Glutamatergic neuron (in vitro differentiated cells): ENCODE measurements at regions not wholly inside any gene's neighbourhood (a gene's known extent, or its start where the extent isn't known, plus 50 kb on each side); places are given as distances from the start of the nearest gene placed in this dataset.

ENCODE experiments used
- DNase-seq: peaks from one replicate; pipeline ENCODE4 v3.0.0; 2022
- H3K27ac Mint-ChIP-seq: one replicate; pipeline ENCODE4 v1.8.0; 2020; ENCODE audit warnings: mild to moderate bottlenecking, mixed read lengths, inconsistent platforms; ENCODE audit not compliant: unreplicated experiment
- H3K27me3 Mint-ChIP-seq: one replicate; pipeline ENCODE4 v1.8.0; 2020; ENCODE audit warnings: mild to moderate bottlenecking, moderate library complexity, mixed read lengths, inconsistent platforms; ENCODE audit not compliant: unreplicated experiment
- H3K36me3 Mint-ChIP-seq: one replicate; pipeline ENCODE4 v1.8.0; 2020; ENCODE audit warnings: mild to moderate bottlenecking, mixed read lengths, inconsistent platforms; ENCODE audit not compliant: unreplicated experiment
- H3K4me1 Mint-ChIP-seq: one replicate; pipeline ENCODE4 v1.8.0; 2020; ENCODE audit warnings: mild to moderate bottlenecking, low read depth, mixed read lengths, inconsistent platforms; ENCODE audit not compliant: unreplicated experiment
- H3K4me3 Mint-ChIP-seq: one replicate; pipeline ENCODE4 v1.8.0; 2020; ENCODE audit warnings: mild to moderate bottlenecking, mixed read lengths, inconsistent platforms; ENCODE audit not compliant: unreplicated experiment
- H3K9me3 Mint-ChIP-seq: one replicate; pipeline ENCODE4 v1.8.0; 2020; ENCODE audit warnings: mild to moderate bottlenecking, moderate library complexity, mixed read lengths, inconsistent platforms; ENCODE audit not compliant: unreplicated experiment
- TF ChIP-seq, protein P1 (sequence below): fragments of 200-600 bp; sonication (generic); IDR thresholded peaks from one replicate; pipeline ENCODE4 v1.5.0; 2021; ENCODE audit not compliant: partially characterized antibody, unreplicated experiment

DNA sequence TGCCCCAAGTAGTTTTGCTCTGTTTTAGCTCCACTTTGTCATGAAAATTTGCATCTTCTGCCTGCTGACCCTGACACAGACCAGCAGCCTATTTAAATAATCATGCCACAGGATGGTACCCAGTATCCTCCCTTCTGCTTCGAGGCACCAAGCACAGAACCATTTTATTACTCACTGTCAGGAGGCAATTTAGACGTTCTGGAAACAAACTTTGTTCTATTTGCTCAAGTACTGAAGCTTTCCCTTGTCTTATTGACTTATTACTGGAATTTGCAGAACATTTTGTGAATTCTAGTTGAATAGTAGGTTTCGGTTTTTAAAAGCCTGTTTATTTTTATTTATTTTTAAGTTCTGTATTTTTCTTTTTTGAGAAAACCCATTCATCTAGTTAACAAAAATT, 279.6 kb upstream of the GADL1 start:
- TF ChIP-seq, protein P1, sequence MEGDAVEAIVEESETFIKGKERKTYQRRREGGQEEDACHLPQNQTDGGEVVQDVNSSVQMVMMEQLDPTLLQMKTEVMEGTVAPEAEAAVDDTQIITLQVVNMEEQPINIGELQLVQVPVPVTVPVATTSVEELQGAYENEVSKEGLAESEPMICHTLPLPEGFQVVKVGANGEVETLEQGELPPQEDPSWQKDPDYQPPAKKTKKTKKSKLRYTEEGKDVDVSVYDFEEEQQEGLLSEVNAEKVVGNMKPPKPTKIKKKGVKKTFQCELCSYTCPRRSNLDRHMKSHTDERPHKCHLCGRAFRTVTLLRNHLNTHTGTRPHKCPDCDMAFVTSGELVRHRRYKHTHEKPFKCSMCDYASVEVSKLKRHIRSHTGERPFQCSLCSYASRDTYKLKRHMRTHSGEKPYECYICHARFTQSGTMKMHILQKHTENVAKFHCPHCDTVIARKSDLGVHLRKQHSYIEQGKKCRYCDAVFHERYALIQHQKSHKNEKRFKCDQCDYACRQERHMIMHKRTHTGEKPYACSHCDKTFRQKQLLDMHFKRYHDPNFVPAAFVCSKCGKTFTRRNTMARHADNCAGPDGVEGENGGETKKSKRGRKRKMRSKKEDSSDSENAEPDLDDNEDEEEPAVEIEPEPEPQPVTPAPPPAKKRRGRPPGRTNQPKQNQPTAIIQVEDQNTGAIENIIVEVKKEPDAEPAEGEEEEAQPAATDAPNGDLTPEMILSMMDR: no peak
- H3K4me1 Mint-ChIP-seq: no peaks in the 10 kb centered on the region
- no peak for DNase-seq
- H3K27ac Mint-ChIP-seq: no peak overlapping the region
- H3K27me3 Mint-ChIP-seq: no peaks in the 10 kb centered on the region
- H3K36me3 Mint-ChIP-seq: no peaks in the 10 kb centered on the region
- no peaks in the 10 kb centered on the region for H3K9me3 Mint-ChIP-seq
- no peak overlapping the region for H3K4me3 Mint-ChIP-seq

DNA sequence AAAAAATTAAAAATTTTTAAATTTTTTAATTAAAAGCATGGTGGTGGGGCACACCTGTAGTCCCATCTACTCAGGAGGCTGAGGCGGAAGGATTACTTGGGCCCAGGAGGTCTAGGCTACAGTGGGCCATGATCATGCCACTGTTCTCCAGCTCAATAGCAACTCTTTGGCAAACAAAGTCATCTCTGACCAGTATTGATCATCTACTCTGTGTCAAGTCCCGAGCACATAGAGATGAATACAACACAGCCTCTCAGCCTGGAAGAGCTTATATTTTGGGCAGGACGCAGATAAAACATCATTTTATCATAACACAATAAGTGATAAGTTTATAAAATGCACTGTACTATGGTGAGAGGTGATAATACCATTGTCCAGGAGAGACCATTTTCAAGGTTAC, 281.6 kb upstream of the GADL1 start:
- H3K4me3 Mint-ChIP-seq: no peak overlapping the region
- H3K9me3 Mint-ChIP-seq: no peaks in the 10 kb centered on the region
- TF ChIP-seq, protein P1: no peak
- DNase-seq: no peak
- no peaks in the 10 kb centered on the region for H3K4me1 Mint-ChIP-seq
- H3K36me3 Mint-ChIP-seq: no peaks in the 10 kb centered on the region
- H3K27me3 Mint-ChIP-seq: no peaks in the 10 kb centered on the region
- no peak overlapping the region for H3K27ac Mint-ChIP-seq

DNA sequence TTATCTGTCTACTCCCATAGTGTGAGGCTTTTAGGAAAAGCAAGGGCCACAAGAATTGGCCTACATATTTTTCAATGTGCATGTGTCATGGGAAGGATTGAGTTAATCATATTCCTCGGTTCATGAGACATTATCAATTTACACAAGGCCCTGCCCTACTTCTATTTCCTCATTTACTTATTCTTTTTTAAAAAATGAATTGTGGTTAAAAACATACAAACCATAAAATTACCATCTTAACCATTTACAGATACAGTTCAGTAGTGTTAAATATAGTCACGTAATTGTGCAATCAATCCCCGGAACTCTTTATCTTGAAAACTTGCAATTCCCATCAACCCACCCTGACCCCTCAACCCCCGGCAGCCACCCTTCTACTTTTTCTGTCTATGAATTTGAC, 284.0 kb upstream of the GADL1 start:
- no peak for DNase-seq
- Mint-ChIP-seq H3K9me3 (no peaks in the 10 kb centered on the region), H3K27ac (no peak overlapping the region), H3K27me3 (no peaks in the 10 kb centered on the region), H3K36me3 (no peaks in the 10 kb centered on the region), H3K4me3 (no peak overlapping the region), H3K4me1 (no peaks in the 10 kb centered on the region)
- TF ChIP-seq, protein P1: no peak

DNA sequence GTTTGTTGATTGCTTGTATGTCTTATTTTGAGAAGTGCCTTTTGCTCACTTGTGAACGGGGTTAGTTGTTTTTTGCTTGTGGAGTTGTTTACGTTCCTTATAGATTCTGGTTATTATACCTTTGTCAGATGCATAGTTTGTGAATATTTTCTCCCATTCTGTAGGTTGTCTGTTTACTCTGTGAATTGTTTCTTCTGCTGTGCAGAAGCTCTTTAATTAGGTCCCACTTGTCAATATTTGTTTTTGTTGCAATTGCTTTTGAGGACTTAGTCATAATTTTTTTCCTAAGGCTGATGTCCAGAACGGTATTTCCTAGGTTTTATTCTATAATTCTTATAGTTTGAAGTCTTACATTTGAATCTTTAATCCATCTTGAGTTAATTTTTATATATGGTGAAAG, 285.3 kb upstream of the GADL1 start:
- TF ChIP-seq, protein P1: no peak
- Mint-ChIP-seq H3K4me1 (no peaks in the 10 kb centered on the region), H3K4me3 (no peak overlapping the region), H3K27ac (no peak overlapping the region), H3K27me3 (no peaks in the 10 kb centered on the region), H3K36me3 (no peaks in the 10 kb centered on the region), H3K9me3 (no peaks in the 10 kb centered on the region)
- DNase-seq: no peak

DNA sequence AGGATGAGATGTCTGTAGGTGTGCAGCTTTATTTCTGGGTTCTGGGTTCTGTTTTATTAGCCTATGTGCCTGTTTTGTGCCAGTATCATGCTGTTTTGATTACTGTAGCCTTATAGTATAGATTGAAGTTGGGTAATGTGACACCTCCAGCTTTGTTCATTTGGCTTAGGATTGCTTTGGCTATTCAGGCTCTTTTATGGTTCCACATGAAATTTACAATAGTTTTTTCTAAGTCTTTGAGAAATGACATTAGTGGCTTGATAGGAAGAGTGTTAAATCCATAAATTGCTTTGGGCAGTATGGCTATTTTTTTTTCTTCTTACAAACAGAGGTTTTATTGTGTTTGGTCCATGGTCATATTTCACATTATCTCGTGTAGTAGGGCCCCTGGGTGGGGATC, 285.8 kb upstream of the GADL1 start:
- Mint-ChIP-seq H3K4me3 (no peak overlapping the region), H3K4me1 (no peaks in the 10 kb centered on the region), H3K27me3 (no peaks in the 10 kb centered on the region), H3K36me3 (no peaks in the 10 kb centered on the region), H3K9me3 (no peaks in the 10 kb centered on the region), H3K27ac (no peak overlapping the region)
- DNase-seq: no peak
- TF ChIP-seq, protein P1: no peak
